Sigmoid colon (tissue), 6 donors: ENCODE measurements at regions not wholly inside any gene's neighbourhood (a gene's known extent, or its start where the extent isn't known, plus 50 kb on each side); places are given as distances from the start of the nearest gene placed in this dataset.
"Not testable (repeated sequence)": the region's sequence is repeated elsewhere in the genome, so short reads cannot be mapped to it uniquely, and the experiment has no call there.

ENCODE experiments used
- DNase-seq: peaks from one replicate; pipeline ENCODE4 v3.0.0-alpha.2; 2019
- H3K27ac ChIP-seq, 4 donors: fragments of 200-600 bp; sonication (generic); one replicate each; pipeline ENCODE4 v1.5.1; 2016 to 2019; ENCODE audit warnings: mild to moderate bottlenecking in 1 of 4
- H3K27me3 ChIP-seq, 3 donors: fragments of 200-600 bp; sonication (generic); one replicate each; pipeline ENCODE4 v1.5.1; 2019; ENCODE audit warnings: mild to moderate bottlenecking in 1 of 3
- H3K36me3 ChIP-seq, 4 donors: fragments of 200-600 bp; sonication (generic); one replicate each; pipeline ENCODE4 v1.5.1; 2016 to 2019
- H3K4me1 ChIP-seq, 4 donors: fragments of 200-600 bp; sonication (generic); one replicate each; pipeline ENCODE4 v1.5.1; 2017 to 2019
- H3K4me3 ChIP-seq, 4 donors: fragments of 200-600 bp; sonication (generic); one replicate each; pipeline ENCODE4 v1.5.1; 2017 to 2019; ENCODE audit warnings: mild to moderate bottlenecking in 2 of 4, moderate library complexity in 1 of 4
- H3K9me3 ChIP-seq, 4 donors: fragments of 200-600 bp in 3 of 4; sonication (generic) in 3 of 4; one replicate each; pipeline versions ENCODE4 v1.5.1 to v1.6.1; 2013 to 2019
- CTCF ChIP-seq, 4 experiments: fragments of 450-650 bp in 3 of 4; fragments of 200-600 bp in 1 of 4; IDR thresholded peaks; one replicate each; pipeline ENCODE4 v1.5.1; 2016 to 2019; ENCODE audit warnings: antibody characterized with exemption in 4 of 4, mild to moderate bottlenecking in 3 of 4, moderate library complexity in 2 of 4
- EP300 ChIP-seq, 4 donors: sonication (generic); formaldehyde crosslinking; IDR thresholded peaks; one replicate each; pipeline ENCODE4 v1.6.1; 2017; ENCODE audit warnings: antibody characterized with exemption in 4 of 4
- POLR2A ChIP-seq, 2 donors: fragments of 450-650 bp; IDR thresholded peaks; one replicate each; pipeline ENCODE4 v1.6.1; 2016; ENCODE audit warnings: antibody characterized with exemption in 2 of 2, mild to moderate bottlenecking in 2 of 2, moderate library complexity in 2 of 2
- POLR2AphosphoS5 ChIP-seq, 4 donors: sonication (generic); formaldehyde crosslinking; IDR thresholded peaks; one replicate each; pipeline ENCODE4 v1.6.1; 2017; ENCODE audit warnings: antibody characterized with exemption in 4 of 4
- WGBS, 2 donors: extraction: QIAGEN DNeasy Blood & Tissue Kit; methylation state at CpG; one replicate each; pipeline ENCODE4 v1.1.7; 2013; 5-methylcytosine and 5-hydroxymethylcytosine counted together
- intact Hi-C: fragments of 100-400 bp; cut with DNase I; formaldehyde crosslinking; loops from one replicate; pipeline ENCODE4 v1.15.1; 2023
- donor health status: healthy with polysubstance abuse.
- donor health status: healthy.

- TF ChIP-seq POLR2A (IDR thresholded peaks at IDR 0.05) (no peak), POLR2AphosphoS5 (IDR thresholded peaks at IDR 0.05) (no peak), EP300 (IDR thresholded peaks at IDR 0.05) (no peak), CTCF (IDR thresholded peaks at IDR 0.05) (no peak)
- H3K9me3 ChIP-seq = no peaks in the 10 kb centered on the region
- H3K36me3 ChIP-seq = no peaks in the 10 kb centered on the region
- H3K27me3 ChIP-seq = no peaks in the 10 kb centered on the region
- no peak overlapping the region for H3K4me3 ChIP-seq
- no peak for DNase-seq
- no peak overlapping the region for H3K27ac ChIP-seq
- H3K4me1 ChIP-seq = no peaks in the 10 kb centered on the region
- intact Hi-C loops = no loop called here
- 59 to 60% methylated on average over 2 of the region's 2 CpGs for WGBS, 2 donors
These were observed 479.7 kb upstream of the RAB6C start for GRCh38 chr2:129499747-129500146.

- H3K4me3 ChIP-seq = no peak overlapping the region
- WGBS, 2 donors = 28 to 35% methylated on average over 4 of the region's 4 CpGs
- no peaks in the 10 kb centered on the region for H3K27me3 ChIP-seq
- intact Hi-C loops = no loop called here
- H3K4me1 ChIP-seq = no peaks in the 10 kb centered on the region
- no peak for DNase-seq
- TF ChIP-seq CTCF (IDR thresholded peaks at IDR 0.05) (no peak), EP300 (IDR thresholded peaks at IDR 0.05) (no peak), POLR2AphosphoS5 (IDR thresholded peaks at IDR 0.05) (no peak), POLR2A (IDR thresholded peaks at IDR 0.05) (no peak)
- H3K36me3 ChIP-seq = no peaks in the 10 kb centered on the region
- H3K27ac ChIP-seq = no peak overlapping the region
- no peaks in the 10 kb centered on the region for H3K9me3 ChIP-seq
These were observed 476.7 kb upstream of the RAB6C start for GRCh38 chr2:129502781-129503180.

- Histone ChIP-seq H3K27ac (no peak overlapping the region), H3K4me3 (no peak overlapping the region), H3K9me3 (no peaks in the 10 kb centered on the region), H3K27me3 (no peaks in the 10 kb centered on the region), H3K36me3 (no peaks in the 10 kb centered on the region), H3K4me1 (no peaks in the 10 kb centered on the region)
- WGBS, 2 donors = 77 to 83% methylated on average over 3 of the region's 3 CpGs
- TF ChIP-seq EP300 (IDR thresholded peaks at IDR 0.05) (no peak), POLR2AphosphoS5 (IDR thresholded peaks at IDR 0.05) (no peak), POLR2A (IDR thresholded peaks at IDR 0.05) (no peak)
- DNase-seq = no peak
- intact Hi-C loops = no loop called here
These were observed 474.8 kb upstream of the RAB6C start for GRCh38 chr2:129504646-129505045.

GRCh38 chr2:129518937-129519336, 460.5 kb upstream of the RAB6C start:
- H3K36me3 ChIP-seq = no peaks in the 10 kb centered on the region
- DNase-seq = no peak
- TF ChIP-seq POLR2AphosphoS5 (IDR thresholded peaks at IDR 0.05) (no peak), CTCF (IDR thresholded peaks at IDR 0.05) (no peak), POLR2A (IDR thresholded peaks at IDR 0.05) (no peak), EP300 (IDR thresholded peaks at IDR 0.05) (no peak)
- no peak overlapping the region for H3K27ac ChIP-seq
- no peaks in the 10 kb centered on the region for H3K27me3 ChIP-seq
- H3K4me3 ChIP-seq = no peak overlapping the region
- H3K4me1 ChIP-seq = no peaks in the 10 kb centered on the region
- no peaks in the 10 kb centered on the region for H3K9me3 ChIP-seq
- WGBS, 2 donors = 54 to 58% methylated on average over 4 of the region's 4 CpGs
- intact Hi-C loops = no loop called here

GRCh38 chr2:129532158-129532557, 447.3 kb upstream of the RAB6C start:
- DNase-seq, H3K9me3 ChIP-seq, intact Hi-C loops, H3K4me1 ChIP-seq, H3K27me3 ChIP-seq, H3K36me3 ChIP-seq, H3K4me3 ChIP-seq, H3K27ac ChIP-seq: not testable (repeated sequence)
- 89 to 94% methylated on average over 9 of the region's 9 CpGs for WGBS, 2 donors

- Histone ChIP-seq H3K27ac (no peak overlapping the region), H3K36me3 (no peaks in the 10 kb centered on the region), H3K27me3 (no peaks in the 10 kb centered on the region), H3K4me3 (no peak overlapping the region), H3K9me3 (no peaks in the 10 kb centered on the region), H3K4me1 (no peaks in the 10 kb centered on the region)
- WGBS, 2 donors = 72 to 82% methylated on average over 3 of the region's 3 CpGs
- no peak for DNase-seq
- TF ChIP-seq POLR2A (IDR thresholded peaks at IDR 0.05) (no peak), POLR2AphosphoS5 (IDR thresholded peaks at IDR 0.05) (no peak), CTCF (IDR thresholded peaks at IDR 0.05) (no peak), EP300 (IDR thresholded peaks at IDR 0.05) (no peak)
- intact Hi-C loops = no loop called here
These were observed 430.6 kb upstream of the RAB6C start for GRCh38 chr2:129548880-129549279.
